Stimulated activated naive B cell treated with anti-CD40 and anti-IgM and Interleukin-4, amounts not matched to agents 10 μg/mL and 1 μg/mL and 100 μg/mL, for 72 hours (primary cell): ENCODE measurements at regions not wholly inside any gene's neighbourhood (a gene's known extent, or its start where the extent isn't known, plus 50 kb on each side); places are given as distances from the start of the nearest gene placed in this dataset.
"Not testable (repeated sequence)": the region's sequence is repeated elsewhere in the genome, so short reads cannot be mapped to it uniquely, and the experiment has no call there.

Source experiments
- ATAC-seq, 2 donors: fragments of 150-1000 bp; cut with Tn5 transposase; replicated peaks; 2 replicates each; pipeline ENCODE4 v1.10.0; 2021; ENCODE audit warnings: moderate library complexity in 1 of 2
- DNase-seq: peaks from one replicate; pipeline ENCODE4 v3.0.0; 2021
- H3K27ac Mint-ChIP-seq: one replicate; pipeline ENCODE4 v1.8.0; 2022; ENCODE audit warnings: mild to moderate bottlenecking, mixed read lengths
- H3K27me3 Mint-ChIP-seq, 2 donors: one replicate each; pipeline ENCODE4 v1.8.0; 2022; ENCODE audit warnings: mixed read lengths in 2 of 2
- H3K36me3 Mint-ChIP-seq, 2 donors: one replicate each; pipeline ENCODE4 v1.8.0; 2022; ENCODE audit warnings: mixed read lengths in 2 of 2, mild to moderate bottlenecking in 1 of 2
- H3K4me1 Mint-ChIP-seq, 2 donors: one replicate each; pipeline ENCODE4 v1.8.0; 2022; ENCODE audit warnings: mixed read lengths in 2 of 2, mild to moderate bottlenecking in 1 of 2
- H3K4me3 Mint-ChIP-seq, 2 donors: one replicate each; pipeline ENCODE4 v1.8.0; 2022; ENCODE audit warnings: mild to moderate bottlenecking in 2 of 2, mixed read lengths in 2 of 2, moderate library complexity in 1 of 2
- H3K9me3 Mint-ChIP-seq, 2 donors: one replicate each; pipeline ENCODE4 v1.8.0; 2022; ENCODE audit warnings: mixed read lengths in 2 of 2, mild to moderate bottlenecking in 1 of 2

GRCh38 chr4:72689923-72690322, 120.9 kb upstream of the ADAMTS3 start:
- peaks cover 0 to 2% of the 10 kb centered on the region in 2 donors for H3K9me3 Mint-ChIP-seq
- H3K27me3 Mint-ChIP-seq: no peaks in the 10 kb centered on the region
- H3K36me3 Mint-ChIP-seq: no peaks in the 10 kb centered on the region
- H3K4me1 Mint-ChIP-seq: no peaks in the 10 kb centered on the region
- no peak overlapping the region for H3K27ac Mint-ChIP-seq
- DNase-seq: no peak
- no peak for ATAC-seq
- H3K4me3 Mint-ChIP-seq: no peak overlapping the region

DNA sequence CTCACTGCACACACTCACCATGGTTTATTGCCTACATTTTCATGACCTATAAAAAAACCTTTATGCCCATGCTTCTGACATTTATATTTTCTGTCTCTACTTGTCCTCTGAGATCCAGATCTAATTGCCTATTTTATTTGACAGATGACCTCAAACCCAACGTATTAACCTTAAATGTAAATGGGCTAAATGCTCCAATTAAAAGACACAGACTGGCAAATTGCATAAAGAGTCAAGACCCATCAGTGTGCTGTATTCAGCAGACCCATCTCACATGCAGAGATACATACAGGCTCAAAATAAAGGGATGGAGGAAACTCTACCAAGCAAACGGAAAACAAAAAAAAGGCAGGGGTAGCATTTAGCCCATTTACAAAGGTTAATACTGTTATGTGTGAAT, 117.4 kb upstream of the ADAMTS3 start:
- not testable (repeated sequence) for ATAC-seq, DNase-seq, H3K36me3 Mint-ChIP-seq, H3K27me3 Mint-ChIP-seq, H3K4me1 Mint-ChIP-seq, H3K4me3 Mint-ChIP-seq, H3K27ac Mint-ChIP-seq, H3K9me3 Mint-ChIP-seq

GRCh38 chr4:72679666-72680065, 110.6 kb upstream of the ADAMTS3 start:
- DNase-seq (no peak), ATAC-seq (no peak)
- Mint-ChIP-seq H3K9me3 (peaks cover 5 to 8% of the 10 kb centered on the region in 2 donors), H3K27ac (no peak overlapping the region), H3K36me3 (no peaks in the 10 kb centered on the region), H3K4me3 (no peak overlapping the region), H3K4me1 (no peaks in the 10 kb centered on the region), H3K27me3 (no peaks in the 10 kb centered on the region)

- DNase-seq (no peak), ATAC-seq (no peak)
- H3K27me3 Mint-ChIP-seq: no peaks in the 10 kb centered on the region
- H3K36me3 Mint-ChIP-seq: no peaks in the 10 kb centered on the region
- peaks cover 0 to 1% of the 10 kb centered on the region in 2 donors for H3K9me3 Mint-ChIP-seq
- no peak overlapping the region for H3K4me3 Mint-ChIP-seq
- no peaks in the 10 kb centered on the region for H3K4me1 Mint-ChIP-seq
- no peak overlapping the region for H3K27ac Mint-ChIP-seq
Observed at GRCh38 chr4:72677886-72678285, 108.9 kb upstream of the ADAMTS3 start.

GRCh38 chr4:72677265-72677664, 108.2 kb upstream of the ADAMTS3 start:
- Mint-ChIP-seq H3K27me3 (no peaks in the 10 kb centered on the region), H3K4me1 (no peaks in the 10 kb centered on the region), H3K4me3 (no peak overlapping the region), H3K36me3 (no peaks in the 10 kb centered on the region), H3K9me3 (peaks cover 0 to 1% of the 10 kb centered on the region in 2 donors), H3K27ac (no peak overlapping the region)
- DNase-seq: no peak
- no peak for ATAC-seq

- no peak for ATAC-seq
- Mint-ChIP-seq H3K4me1 (no peaks in the 10 kb centered on the region), H3K36me3 (no peaks in the 10 kb centered on the region), H3K9me3 (no peaks in the 10 kb centered on the region), H3K27me3 (no peaks in the 10 kb centered on the region), H3K27ac (no peak overlapping the region), H3K4me3 (no peak overlapping the region)
- no peak for DNase-seq
Observed at GRCh38 chr4:72671980-72672379, 103.0 kb upstream of the ADAMTS3 start.

GRCh38 chr4:72670521-72670920, 101.5 kb upstream of the ADAMTS3 start:
- Mint-ChIP-seq H3K9me3 (no peaks in the 10 kb centered on the region), H3K27me3 (no peaks in the 10 kb centered on the region), H3K4me3 (no peak overlapping the region), H3K27ac (no peak overlapping the region), H3K4me1 (no peaks in the 10 kb centered on the region), H3K36me3 (no peaks in the 10 kb centered on the region)
- ATAC-seq (no peak), DNase-seq (no peak)

DNA sequence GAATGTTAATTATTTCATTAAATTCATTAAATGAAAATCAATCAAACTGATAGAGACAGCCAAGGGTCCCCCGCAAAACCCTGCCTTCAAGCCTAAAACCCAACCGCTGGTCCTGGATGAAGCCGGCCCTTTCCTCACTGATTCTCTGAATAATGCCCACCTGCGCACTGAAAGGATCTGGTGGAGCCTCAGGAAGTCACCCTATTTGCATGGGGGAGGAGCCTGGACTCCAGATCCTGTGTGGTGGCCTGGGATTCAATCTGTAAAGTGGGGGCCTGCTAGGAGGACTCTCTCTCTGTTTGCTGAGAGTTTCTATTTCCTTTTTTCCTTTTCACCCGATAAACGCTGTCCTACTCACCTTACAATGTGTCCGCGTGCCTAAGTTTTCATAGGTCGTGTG, 97.9 kb upstream of the ADAMTS3 start:
- no peak overlapping the region for H3K4me3 Mint-ChIP-seq

DNA sequence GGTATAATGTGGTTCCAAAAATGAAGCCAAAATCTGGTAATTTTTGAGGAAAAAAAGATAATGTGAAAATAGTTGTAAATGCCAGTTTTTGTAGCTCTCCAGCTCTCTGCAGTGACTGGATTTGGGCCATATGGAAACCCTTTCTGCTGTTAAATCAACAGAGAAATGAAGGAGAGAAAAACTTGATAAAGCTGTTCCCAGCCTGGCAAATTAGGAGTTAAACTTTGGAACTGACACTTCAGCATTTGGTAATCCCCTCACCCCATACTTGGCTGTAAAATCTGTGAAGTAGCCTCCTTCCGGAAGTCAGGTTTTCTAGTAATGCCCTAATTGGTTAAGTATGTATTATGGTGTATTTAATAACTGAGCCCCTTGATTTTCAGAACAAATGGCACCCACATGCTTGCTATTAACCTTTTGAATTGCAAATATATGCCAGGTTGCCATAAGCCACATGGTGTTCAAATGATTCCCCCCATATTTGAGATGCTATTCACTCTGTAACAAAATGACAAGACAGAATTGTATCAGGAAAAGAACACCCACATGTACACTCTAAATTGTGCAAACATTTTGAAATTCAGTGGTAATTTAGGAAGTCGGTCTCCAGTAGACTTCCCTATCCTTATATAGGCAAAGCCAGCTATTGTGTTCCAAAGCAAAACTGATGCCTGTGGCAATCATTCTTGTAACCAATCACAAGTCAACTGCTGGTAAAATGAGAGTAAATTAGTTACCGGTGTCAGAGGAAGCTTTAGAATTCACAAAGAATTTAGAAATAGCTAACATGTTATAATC, 96.3 kb upstream of the ADAMTS3 start:
- H3K36me3 Mint-ChIP-seq: no peaks in the 10 kb centered on the region
- no peaks in the 10 kb centered on the region for H3K27me3 Mint-ChIP-seq
- H3K4me1 Mint-ChIP-seq: no peaks in the 10 kb centered on the region
- DNase-seq (no peak), ATAC-seq (no peak)
- no peak overlapping the region for H3K4me3 Mint-ChIP-seq
- H3K9me3 Mint-ChIP-seq: no peaks in the 10 kb centered on the region
- H3K27ac Mint-ChIP-seq: no peak overlapping the region

More for the DNA sequence above, 97.9 kb upstream of the ADAMTS3 start:
- H3K27me3 Mint-ChIP-seq: no peaks in the 10 kb centered on the region
- no peaks in the 10 kb centered on the region for H3K4me1 Mint-ChIP-seq
- H3K27ac Mint-ChIP-seq: no peak overlapping the region
- ATAC-seq: no peak
- no peak for DNase-seq
- H3K9me3 Mint-ChIP-seq: no peaks in the 10 kb centered on the region
- H3K36me3 Mint-ChIP-seq: no peaks in the 10 kb centered on the region

DNA sequence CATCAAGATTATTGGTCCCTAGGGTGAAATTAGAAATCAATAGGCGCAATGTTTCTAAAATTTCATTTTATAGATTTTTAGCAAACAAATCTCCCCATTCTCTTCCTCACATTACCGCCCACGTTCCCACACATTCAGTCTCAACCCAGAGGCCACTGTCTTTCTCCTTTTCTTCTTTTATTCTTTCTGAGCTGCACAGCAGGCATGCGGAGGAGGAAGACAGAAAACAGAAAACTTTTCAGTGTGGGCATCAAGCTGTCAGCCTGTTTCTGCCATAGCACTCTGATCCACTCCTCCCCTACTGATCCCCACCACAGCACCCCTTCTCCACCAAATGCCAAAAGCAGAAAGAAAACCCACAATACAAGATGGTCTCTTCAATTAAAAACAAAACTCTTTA, 94.8 kb upstream of the ADAMTS3 start:
- Mint-ChIP-seq H3K27ac (no peak overlapping the region), H3K27me3 (no peaks in the 10 kb centered on the region), H3K4me1 (no peaks in the 10 kb centered on the region), H3K4me3 (no peak overlapping the region), H3K36me3 (no peaks in the 10 kb centered on the region), H3K9me3 (no peaks in the 10 kb centered on the region)
- DNase-seq: no peak
- ATAC-seq: no peak

GRCh38 chr4:72661830-72662229, 92.8 kb upstream of the ADAMTS3 start:
- no peaks in the 10 kb centered on the region for H3K9me3 Mint-ChIP-seq
- ATAC-seq (no peak), DNase-seq (no peak)
- no peaks in the 10 kb centered on the region for H3K27me3 Mint-ChIP-seq
- no peaks in the 10 kb centered on the region for H3K36me3 Mint-ChIP-seq
- no peaks in the 10 kb centered on the region for H3K4me1 Mint-ChIP-seq
- H3K4me3 Mint-ChIP-seq: no peak overlapping the region
- H3K27ac Mint-ChIP-seq: no peak overlapping the region

DNA sequence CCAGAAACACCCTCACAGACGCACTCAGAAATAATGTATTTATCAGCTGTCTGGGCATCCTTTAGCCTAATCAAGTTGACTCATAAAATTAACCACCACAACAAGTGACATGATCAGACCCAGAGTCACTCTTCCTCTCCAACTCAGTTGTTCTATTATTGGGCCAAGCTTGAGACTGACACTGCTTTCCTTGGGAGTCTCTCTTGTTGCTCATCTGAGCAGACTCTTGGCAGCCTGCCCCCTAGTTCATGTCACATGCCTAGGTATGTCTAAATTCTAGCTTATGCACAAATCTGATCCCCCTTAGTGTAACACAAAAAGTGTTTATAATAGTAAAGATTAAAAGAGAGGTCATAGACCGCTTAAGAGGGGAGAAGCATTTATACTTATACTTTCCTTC, 72.6 kb upstream of the ADAMTS3 start:
- H3K27ac Mint-ChIP-seq: no peak overlapping the region
- no peak overlapping the region for H3K4me3 Mint-ChIP-seq
- no peak for ATAC-seq
- no peaks in the 10 kb centered on the region for H3K36me3 Mint-ChIP-seq
- no peaks in the 10 kb centered on the region for H3K27me3 Mint-ChIP-seq
- H3K9me3 Mint-ChIP-seq: peaks cover 0 to 3% of the 10 kb centered on the region in 2 donors
- no peaks in the 10 kb centered on the region for H3K4me1 Mint-ChIP-seq
- no peak for DNase-seq

DNA sequence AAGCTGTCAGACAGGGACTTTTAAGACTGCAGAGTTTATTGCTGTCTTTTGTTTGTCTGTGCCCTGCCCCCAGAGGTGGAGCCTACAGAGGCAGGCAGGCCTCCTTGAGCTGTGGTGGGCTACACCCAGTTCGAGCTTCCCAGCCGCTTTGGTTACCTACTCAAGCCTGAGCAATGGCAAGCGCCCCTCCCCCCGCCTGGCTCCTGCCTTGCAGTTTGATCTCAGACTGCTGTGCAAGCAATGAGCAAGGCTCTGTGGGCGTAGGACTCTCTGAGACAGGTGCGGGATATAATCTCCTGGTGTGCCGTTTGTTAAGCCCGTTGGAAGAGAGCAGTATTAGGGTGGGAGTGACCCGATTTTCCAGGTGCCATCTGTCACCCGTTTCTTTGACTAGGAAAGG, 67.8 kb upstream of the ADAMTS3 start:
- H3K9me3 Mint-ChIP-seq, ATAC-seq, H3K27me3 Mint-ChIP-seq, H3K4me1 Mint-ChIP-seq, H3K27ac Mint-ChIP-seq, DNase-seq, H3K36me3 Mint-ChIP-seq, H3K4me3 Mint-ChIP-seq: not testable (repeated sequence)

GRCh38 chr4:72635931-72636330, 66.9 kb upstream of the ADAMTS3 start:
- not testable (repeated sequence) for ATAC-seq, H3K27ac Mint-ChIP-seq, DNase-seq, H3K36me3 Mint-ChIP-seq, H3K9me3 Mint-ChIP-seq, H3K4me3 Mint-ChIP-seq, H3K4me1 Mint-ChIP-seq, H3K27me3 Mint-ChIP-seq

DNA sequence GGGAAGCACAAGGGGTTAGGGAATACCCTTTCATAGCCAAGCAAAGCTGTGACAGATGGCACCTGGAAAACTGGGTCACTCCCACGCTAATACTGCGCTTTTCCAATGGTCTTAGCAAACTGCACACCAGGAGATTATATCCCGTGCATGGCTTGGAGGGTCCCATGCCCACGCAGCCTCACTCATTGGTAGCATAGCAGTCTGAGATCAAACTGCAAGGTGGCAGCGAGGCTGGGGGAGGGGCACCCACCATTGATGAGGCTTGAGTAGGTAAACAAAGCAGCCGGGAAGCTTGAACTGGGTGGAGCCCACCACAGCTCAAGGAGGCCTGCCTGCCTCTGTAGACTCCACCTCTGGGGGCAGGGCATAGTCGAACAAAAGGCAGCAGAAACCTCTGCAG, 63.2 kb upstream of the ADAMTS3 start:
- ATAC-seq, H3K27me3 Mint-ChIP-seq, H3K4me3 Mint-ChIP-seq, DNase-seq, H3K9me3 Mint-ChIP-seq, H3K36me3 Mint-ChIP-seq, H3K27ac Mint-ChIP-seq, H3K4me1 Mint-ChIP-seq: not testable (repeated sequence)

DNA sequence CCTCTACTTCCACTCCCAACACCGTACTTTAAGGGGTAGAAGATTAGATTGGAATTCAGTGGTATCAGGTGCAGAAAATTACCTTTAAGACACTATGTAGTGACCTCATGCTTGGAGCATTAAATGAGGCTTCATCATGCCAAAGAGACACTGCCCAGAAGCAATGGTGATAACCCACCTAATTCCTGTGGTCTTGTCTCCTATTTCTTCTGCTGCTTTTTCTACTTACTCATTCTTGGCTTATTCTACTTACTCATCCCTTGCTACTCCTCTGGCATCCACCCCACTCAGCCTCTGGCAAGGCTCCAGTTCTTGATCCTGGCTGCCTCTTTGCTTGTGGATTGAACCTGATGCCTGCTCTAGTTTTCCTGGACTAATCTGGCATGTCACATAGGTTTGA, 62.3 kb upstream of the ADAMTS3 start:
- Mint-ChIP-seq H3K27ac (no peak overlapping the region), H3K9me3 (peaks cover 3% of the 10 kb centered on the region in 2 donors), H3K4me3 (no peak overlapping the region), H3K4me1 (no peaks in the 10 kb centered on the region), H3K36me3 (no peaks in the 10 kb centered on the region), H3K27me3 (no peaks in the 10 kb centered on the region)
- DNase-seq (no peak), ATAC-seq (no peak)
